ENCODE measurements at regions not wholly inside any gene's neighbourhood (a gene's known extent, or its start where the extent isn't known, plus 50 kb on each side); places are given as distances from the start of the nearest gene placed in this dataset.

- no peak for DNase-seq (ENCODE audit: low spot score in 2 of 2)
- intact Hi-C loops (cut with DNase I; ENCODE audit: low total_unique reads), result no loop called here
- 81 to 87% methylated on average over 2 of the region's 2 CpGs for WGBS, 2 donors
- TF ChIP-seq POLR2A (IDR thresholded peaks at IDR 0.05), result no peak
- no peak for TF ChIP-seq CTCF (IDR thresholded peaks at IDR 0.05)
- no peak overlapping the region for H3K4me3 ChIP-seq (ENCODE audit: low read depth, poor library complexity, severe bottlenecking)
These were observed 238.7 kb upstream of the GRM7 start for GRCh38 chr3:6622260-6622659.

- intact Hi-C loops (cut with DNase I; ENCODE audit: low total_unique reads), result no loop called here
- no peak for TF ChIP-seq CTCF (IDR thresholded peaks at IDR 0.05)
- no peak for TF ChIP-seq POLR2A (IDR thresholded peaks at IDR 0.05)
- DNase-seq (ENCODE audit: low spot score in 2 of 2), result no peak
- no peak overlapping the region for H3K4me3 ChIP-seq (ENCODE audit: low read depth, poor library complexity, severe bottlenecking)
- 57 to 75% methylated on average over 1 of the region's 1 CpG for WGBS, 2 donors
These were observed 238.2 kb upstream of the GRM7 start for GRCh38 chr3:6622712-6623111.

GRCh38 chr3:6631376-6631775, 229.5 kb upstream of the GRM7 start:
- TF ChIP-seq POLR2A (IDR thresholded peaks at IDR 0.05) (no peak), CTCF (IDR thresholded peaks at IDR 0.05) (no peak)
- 72 to 78% methylated on average over 6 of the region's 6 CpGs for WGBS, 2 donors
- H3K4me3 ChIP-seq (ENCODE audit: low read depth, poor library complexity, severe bottlenecking), result no peak overlapping the region
- intact Hi-C loops (cut with DNase I; ENCODE audit: low total_unique reads), result no loop called here
- no peak for DNase-seq (ENCODE audit: low spot score in 2 of 2)

GRCh38 chr3:6640907-6641306, 220.0 kb upstream of the GRM7 start:
- TF ChIP-seq POLR2A (IDR thresholded peaks at IDR 0.05) (no peak), CTCF (IDR thresholded peaks at IDR 0.05) (no peak)
- intact Hi-C loops (cut with DNase I; ENCODE audit: low total_unique reads), result no loop called here
- H3K4me3 ChIP-seq (ENCODE audit: low read depth, poor library complexity, severe bottlenecking), result no peak overlapping the region
- no peak for DNase-seq (ENCODE audit: low spot score in 2 of 2)
- 89 to 95% methylated on average over 1 of the region's 1 CpG for WGBS, 2 donors

GRCh38 chr3:6644070-6644929, 216.6 kb upstream of the GRM7 start:
- no peak overlapping the region for H3K4me3 ChIP-seq (ENCODE audit: low read depth, poor library complexity, severe bottlenecking)
- no peak for TF ChIP-seq CTCF (IDR thresholded peaks at IDR 0.05)
- TF ChIP-seq POLR2A (IDR thresholded peaks at IDR 0.05), result no peak
- intact Hi-C loops (cut with DNase I; ENCODE audit: low total_unique reads), result no loop called here
- 86 to 92% methylated on average over 5 of the region's 5 CpGs for WGBS, 2 donors
- DNase-seq (ENCODE audit: low spot score in 2 of 2), result no peak

- H3K4me3 ChIP-seq (ENCODE audit: low read depth, poor library complexity, severe bottlenecking), result no peak overlapping the region
- intact Hi-C loops (cut with DNase I; ENCODE audit: low total_unique reads), result no loop called here
- TF ChIP-seq POLR2A (IDR thresholded peaks at IDR 0.05), result no peak
- 89 to 91% methylated on average over 1 of the region's 1 CpG for WGBS, 2 donors
- DNase-seq (ENCODE audit: low spot score in 2 of 2), result no peak
These were observed 206.2 kb upstream of the GRM7 start for GRCh38 chr3:6654670-6655069.
